GM23338 (cell line): ENCODE measurements at regions not wholly inside any gene's neighbourhood (a gene's known extent, or its start where the extent isn't known, plus 50 kb on each side); places are given as distances from the start of the nearest gene placed in this dataset.

Experiments used
- ATAC-seq: fragments of 200-7000 bp; cut with Tn5 transposase; 3 replicates; pipeline ENCODE4 v1.9.1; 2020
- DNase-seq: peaks from one replicate; pipeline ENCODE4 v3.0.0-alpha.2; 2015; ENCODE audit warnings: low spot score
- H2AFZ ChIP-seq: fragments of 200-600 bp; sonication (generic); 2 replicates; pipeline ENCODE4 v1.8.0; 2016; ENCODE audit warnings: antibody characterized with exemption, mild to moderate bottlenecking, moderate library complexity
- H3F3A ChIP-seq: fragments of 200-600 bp; sonication (generic); replicated peaks from 2 replicates; pipeline ENCODE4 v1.8.0; 2017; ENCODE audit warnings: antibody characterized with exemption, mixed run types, low read depth
- H3K27ac ChIP-seq: fragments of 200-600 bp; sonication (generic); 2 replicates; pipeline ENCODE4 v1.6.1; 2016; ENCODE audit warnings: low read depth
- H3K27me3 ChIP-seq: fragments of 200-600 bp; sonication (generic); 2 replicates; pipeline ENCODE4 v1.8.0; 2016; ENCODE audit warnings: mild to moderate bottlenecking, mixed run types, moderate library complexity; ENCODE audit not compliant: insufficient read depth
- H3K36me3 ChIP-seq: fragments of 200-600 bp; sonication (generic); 2 replicates; pipeline ENCODE4 v1.8.0; 2016; ENCODE audit warnings: mild to moderate bottlenecking; ENCODE audit not compliant: insufficient read depth
- H3K4me1 ChIP-seq: fragments of 200-600 bp; sonication (generic); 2 replicates; pipeline ENCODE4 v1.8.0; 2016; ENCODE audit warnings: mild to moderate bottlenecking, moderate library complexity; ENCODE audit not compliant: insufficient read depth
- H3K4me2 ChIP-seq: fragments of 200-600 bp; sonication (generic); 2 replicates; pipeline ENCODE4 v1.7.1; 2017; ENCODE audit warnings: mixed run types
- H3K4me3 ChIP-seq: fragments of 200-600 bp; sonication (generic); 2 replicates; pipeline ENCODE4 v1.6.1; 2016; ENCODE audit warnings: mixed run types
- H3K79me2 ChIP-seq: fragments of 200-600 bp; sonication (generic); replicated peaks from 2 replicates; pipeline ENCODE4 v1.8.0; 2017; ENCODE audit warnings: mild to moderate bottlenecking; ENCODE audit not compliant: insufficient read depth
- H3K9me2 ChIP-seq: fragments of 200-600 bp; sonication (generic); 2 replicates; pipeline ENCODE4 v1.8.0; 2017; ENCODE audit not compliant: insufficient read depth
- H4K20me1 ChIP-seq: fragments of 200-600 bp; sonication (generic); replicated peaks from 2 replicates; pipeline ENCODE4 v1.8.0; 2017; ENCODE audit warnings: mild to moderate bottlenecking; ENCODE audit not compliant: insufficient read depth
- H3K27ac Mint-ChIP-seq: 2 replicates; pipeline ENCODE4 v1.8.0; 2020; ENCODE audit warnings: inconsistent platforms, mild to moderate bottlenecking, moderate library complexity, mixed read lengths
- H3K27me3 Mint-ChIP-seq: 3 replicates; pipeline ENCODE4 v1.8.0; 2022; ENCODE audit warnings: low read depth, mild to moderate bottlenecking, moderate library complexity, mixed read lengths, inconsistent platforms; ENCODE audit not compliant: insufficient read depth, poor library complexity
- H3K36me3 Mint-ChIP-seq: 3 replicates; pipeline ENCODE4 v1.8.0; 2021; ENCODE audit warnings: low read depth, mild to moderate bottlenecking, inconsistent platforms, moderate library complexity, mixed read lengths
- H3K4me1 Mint-ChIP-seq: 3 replicates; pipeline ENCODE4 v1.8.0; 2020; ENCODE audit warnings: mild to moderate bottlenecking, inconsistent platforms, mixed read lengths
- H3K4me3 Mint-ChIP-seq: 3 replicates; pipeline ENCODE4 v1.8.0; 2021; ENCODE audit warnings: moderate library complexity, mild to moderate bottlenecking, inconsistent platforms, mixed read lengths
- H3K9me3 Mint-ChIP-seq: 3 replicates; pipeline ENCODE4 v1.8.0; 2020; ENCODE audit warnings: moderate library complexity, mild to moderate bottlenecking, inconsistent platforms, mixed read lengths
- CREB1 ChIP-seq: fragments of 250-450 bp; sonication (Bioruptor Pico); IDR thresholded peaks from 2 replicates; pipeline ENCODE4 v1.5.0; 2020; ENCODE audit warnings: low read depth, mild to moderate bottlenecking, moderate library complexity
- CTCF ChIP-seq, 2 experiments: fragments of 200-600 bp in 1 of 2; sonication (generic) in 1 of 2; conservative IDR thresholded peaks; 2 replicates each; pipeline versions ENCODE4 v1.5.1 to v1.6.1; 2016 to 2017; ENCODE audit warnings: antibody characterized with exemption in 2 of 2, low read depth in 2 of 2, mild to moderate bottlenecking in 2 of 2, moderate library complexity in 1 of 2
- EZH2 ChIP-seq: fragments of 200-600 bp; sonication (generic); IDR thresholded peaks from one replicate; pipeline ENCODE4 v1.8.0; 2017; ENCODE audit warnings: antibody characterized with exemption, mild to moderate bottlenecking, low read depth; ENCODE audit not compliant: unreplicated experiment
- EZH2phosphoT487 ChIP-seq: fragments of 200-600 bp; sonication (generic); IDR thresholded peaks from one replicate; pipeline ENCODE4 v1.8.1; 2018; ENCODE audit warnings: antibody characterized with exemption; ENCODE audit not compliant: unreplicated experiment
- NANOG ChIP-seq: IDR thresholded peaks from 2 replicates; pipeline ENCODE4 v1.6.1; 2016; ENCODE audit warnings: antibody characterized with exemption, borderline replicate concordance
- POLR2AphosphoS5 ChIP-seq: IDR thresholded peaks from 2 replicates; pipeline ENCODE4 v1.6.1; 2016; ENCODE audit warnings: antibody characterized with exemption, low read depth
- REST ChIP-seq: IDR thresholded peaks from one replicate; pipeline ENCODE4 v1.6.1; 2018; ENCODE audit warnings: antibody characterized with exemption; ENCODE audit not compliant: unreplicated experiment
- STAT1 ChIP-seq: IDR thresholded peaks from one replicate; pipeline ENCODE4 v1.6.1; 2016; ENCODE audit warnings: antibody characterized with exemption; ENCODE audit not compliant: unreplicated experiment
- ZNF331 ChIP-seq: fragments of 250-450 bp; sonication (Bioruptor Pico); IDR thresholded peaks from 2 replicates; pipeline ENCODE4 v1.5.0; 2020; ENCODE audit warnings: low read depth, mild to moderate bottlenecking, moderate library complexity
- TF ChIP-seq, protein P1 (sequence below): fragments of 250-450 bp; sonication (Bioruptor Pico); IDR thresholded peaks from 2 replicates; pipeline ENCODE4 v1.5.0; 2020; ENCODE audit warnings: mild to moderate bottlenecking, moderate library complexity

DNA sequence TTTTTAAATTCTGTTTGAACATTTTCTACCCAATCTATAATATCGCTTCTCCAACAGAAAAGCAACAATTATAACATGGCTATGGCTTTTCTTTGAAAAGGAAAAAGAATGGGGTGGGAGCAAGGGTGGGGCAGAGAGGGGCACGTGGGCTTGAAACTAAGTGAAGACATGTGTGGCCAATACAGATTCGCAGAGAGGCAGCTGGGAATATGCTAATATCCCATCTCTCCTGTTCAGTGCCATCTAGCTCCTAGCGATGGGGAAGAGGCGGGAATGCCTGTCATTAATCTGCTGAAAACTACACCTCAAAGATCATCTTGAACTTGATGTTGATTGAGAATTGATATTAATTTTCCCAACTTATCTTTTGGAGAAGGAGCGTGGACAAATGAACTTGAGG, 65.5 kb upstream of the ITGA6 start:
- Histone ChIP-seq H3K36me3 (no peaks in the 10 kb centered on the region), H3K4me1 (no peaks in the 10 kb centered on the region)
- no peak overlapping the region for H3K4me3 Mint-ChIP-seq

DNA sequence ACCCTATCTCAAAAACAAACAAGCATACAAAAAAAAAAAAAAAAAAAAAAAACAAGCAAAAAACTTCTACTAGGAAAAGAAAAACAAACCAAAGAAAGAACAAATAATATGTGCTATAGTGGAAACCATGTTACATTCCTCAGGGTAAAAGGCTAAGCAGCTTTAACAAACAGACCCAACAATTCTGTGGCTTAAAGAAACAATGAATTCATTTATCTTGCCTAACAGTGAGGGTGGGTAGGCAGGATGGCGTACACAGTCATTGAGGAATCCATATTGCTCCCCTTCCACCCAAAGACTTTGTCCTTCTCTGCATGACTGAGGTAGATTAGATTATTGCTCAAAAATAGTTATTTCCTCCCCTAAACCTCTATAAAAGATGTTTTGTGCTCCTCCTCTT, 63.1 kb upstream of the ITGA6 start:
- Mint-ChIP-seq H3K36me3 (peaks cover 10% of the 10 kb centered on the region; the same call in 2 of the 3 replicates), H3K27me3 (peaks cover 10% of the 10 kb centered on the region), H3K9me3 (peaks cover 14% of the 10 kb centered on the region), H3K4me3 (no peak overlapping the region), H3K4me1 (no peaks in the 10 kb centered on the region; the same call in 2 of the 3 replicates), H3K27ac (no peak overlapping the region)
- Histone ChIP-seq H3F3A (no peaks in the 10 kb centered on the region), H2AFZ (peak overlapping the region; percentile 74; the same call in 1 of the 2 replicates), H3K4me1 (no peaks in the 10 kb centered on the region), H3K9me2 (peaks cover 9% of the 10 kb centered on the region; the same call in 1 of the 2 replicates), H3K27ac (no peak overlapping the region), H3K4me3 (no peak overlapping the region), H3K79me2 (no peaks in the 10 kb centered on the region), H4K20me1 (no peaks in the 10 kb centered on the region), H3K4me2 (no peak overlapping the region), H3K27me3 (no peaks in the 10 kb centered on the region), H3K36me3 (no peaks in the 10 kb centered on the region; the same call in 1 of the 2 replicates)
- no peak for ATAC-seq
- TF ChIP-seq NANOG, result no peak
- TF ChIP-seq EZH2, result no peak
- no peak for TF ChIP-seq STAT1
- TF ChIP-seq CTCF (conservative IDR thresholded peaks at IDR 0.05; ENCODE audit: low read depth in 2 of 2), result no peak
- TF ChIP-seq EZH2phosphoT487, result no peak
- TF ChIP-seq REST, result no peak
- no peak for TF ChIP-seq CREB1 (CRISPR knock-in tag)
- TF ChIP-seq, protein P1, sequence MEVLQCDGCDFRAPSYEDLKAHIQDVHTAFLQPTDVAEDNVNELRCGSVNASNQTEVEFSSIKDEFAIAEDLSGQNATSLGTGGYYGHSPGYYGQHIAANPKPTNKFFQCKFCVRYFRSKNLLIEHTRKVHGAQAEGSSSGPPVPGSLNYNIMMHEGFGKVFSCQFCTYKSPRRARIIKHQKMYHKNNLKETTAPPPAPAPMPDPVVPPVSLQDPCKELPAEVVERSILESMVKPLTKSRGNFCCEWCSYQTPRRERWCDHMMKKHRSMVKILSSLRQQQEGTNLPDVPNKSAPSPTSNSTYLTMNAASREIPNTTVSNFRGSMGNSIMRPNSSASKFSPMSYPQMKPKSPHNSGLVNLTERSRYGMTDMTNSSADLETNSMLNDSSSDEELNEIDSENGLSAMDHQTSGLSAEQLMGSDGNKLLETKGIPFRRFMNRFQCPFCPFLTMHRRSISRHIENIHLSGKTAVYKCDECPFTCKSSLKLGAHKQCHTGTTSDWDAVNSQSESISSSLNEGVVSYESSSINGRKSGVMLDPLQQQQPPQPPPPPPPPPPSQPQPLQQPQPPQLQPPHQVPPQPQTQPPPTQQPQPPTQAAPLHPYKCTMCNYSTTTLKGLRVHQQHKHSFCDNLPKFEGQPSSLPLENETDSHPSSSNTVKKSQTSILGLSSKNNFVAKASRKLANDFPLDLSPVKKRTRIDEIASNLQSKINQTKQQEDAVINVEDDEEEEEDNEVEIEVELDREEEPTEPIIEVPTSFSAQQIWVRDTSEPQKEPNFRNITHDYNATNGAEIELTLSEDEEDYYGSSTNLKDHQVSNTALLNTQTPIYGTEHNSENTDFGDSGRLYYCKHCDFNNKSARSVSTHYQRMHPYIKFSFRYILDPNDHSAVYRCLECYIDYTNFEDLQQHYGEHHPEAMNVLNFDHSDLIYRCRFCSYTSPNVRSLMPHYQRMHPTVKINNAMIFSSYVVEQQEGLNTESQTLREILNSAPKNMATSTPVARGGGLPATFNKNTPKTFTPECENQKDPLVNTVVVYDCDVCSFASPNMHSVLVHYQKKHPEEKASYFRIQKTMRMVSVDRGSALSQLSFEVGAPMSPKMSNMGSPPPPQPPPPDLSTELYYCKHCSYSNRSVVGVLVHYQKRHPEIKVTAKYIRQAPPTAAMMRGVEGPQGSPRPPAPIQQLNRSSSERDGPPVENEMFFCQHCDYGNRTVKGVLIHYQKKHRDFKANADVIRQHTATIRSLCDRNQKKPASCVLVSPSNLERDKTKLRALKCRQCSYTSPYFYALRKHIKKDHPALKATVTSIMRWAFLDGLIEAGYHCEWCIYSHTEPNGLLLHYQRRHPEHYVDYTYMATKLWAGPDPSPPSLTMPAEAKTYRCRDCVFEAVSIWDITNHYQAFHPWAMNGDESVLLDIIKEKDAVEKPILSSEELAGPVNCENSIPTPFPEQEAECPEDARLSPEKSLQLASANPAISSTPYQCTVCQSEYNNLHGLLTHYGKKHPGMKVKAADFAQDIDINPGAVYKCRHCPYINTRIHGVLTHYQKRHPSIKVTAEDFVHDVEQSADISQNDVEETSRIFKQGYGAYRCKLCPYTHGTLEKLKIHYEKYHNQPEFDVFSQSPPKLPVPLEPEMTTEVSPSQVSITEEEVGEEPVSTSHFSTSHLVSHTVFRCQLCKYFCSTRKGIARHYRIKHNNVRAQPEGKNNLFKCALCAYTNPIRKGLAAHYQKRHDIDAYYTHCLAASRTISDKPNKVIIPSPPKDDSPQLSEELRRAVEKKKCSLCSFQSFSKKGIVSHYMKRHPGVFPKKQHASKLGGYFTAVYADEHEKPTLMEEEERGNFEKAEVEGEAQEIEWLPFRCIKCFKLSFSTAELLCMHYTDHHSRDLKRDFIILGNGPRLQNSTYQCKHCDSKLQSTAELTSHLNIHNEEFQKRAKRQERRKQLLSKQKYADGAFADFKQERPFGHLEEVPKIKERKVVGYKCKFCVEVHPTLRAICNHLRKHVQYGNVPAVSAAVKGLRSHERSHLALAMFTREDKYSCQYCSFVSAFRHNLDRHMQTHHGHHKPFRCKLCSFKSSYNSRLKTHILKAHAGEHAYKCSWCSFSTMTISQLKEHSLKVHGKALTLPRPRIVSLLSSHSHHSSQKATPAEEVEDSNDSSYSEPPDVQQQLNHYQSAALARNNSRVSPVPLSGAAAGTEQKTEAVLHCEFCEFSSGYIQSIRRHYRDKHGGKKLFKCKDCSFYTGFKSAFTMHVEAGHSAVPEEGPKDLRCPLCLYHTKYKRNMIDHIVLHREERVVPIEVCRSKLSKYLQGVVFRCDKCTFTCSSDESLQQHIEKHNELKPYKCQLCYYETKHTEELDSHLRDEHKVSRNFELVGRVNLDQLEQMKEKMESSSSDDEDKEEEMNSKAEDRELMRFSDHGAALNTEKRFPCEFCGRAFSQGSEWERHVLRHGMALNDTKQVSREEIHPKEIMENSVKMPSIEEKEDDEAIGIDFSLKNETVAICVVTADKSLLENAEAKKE (CRISPR knock-in tag), result no peak
- TF ChIP-seq POLR2AphosphoS5, result no peak
- no peak for DNase-seq

More for the DNA sequence above, 65.5 kb upstream of the ITGA6 start:
- Histone ChIP-seq H3K9me2 (peaks cover 14% of the 10 kb centered on the region), H4K20me1 (no peaks in the 10 kb centered on the region), H3K27me3 (no peaks in the 10 kb centered on the region), H2AFZ (no peak overlapping the region), H3F3A (no peaks in the 10 kb centered on the region), H3K27ac (no peak overlapping the region), H3K4me3 (no peak overlapping the region), H3K4me2 (no peak overlapping the region), H3K79me2 (no peaks in the 10 kb centered on the region)
- Mint-ChIP-seq H3K9me3 (peaks cover 2% of the 10 kb centered on the region; the same call in 2 of the 3 replicates), H3K27ac (no peak overlapping the region), H3K4me1 (no peaks in the 10 kb centered on the region; the same call in 2 of the 3 replicates), H3K36me3 (no peaks in the 10 kb centered on the region; the same call in 2 of the 3 replicates), H3K27me3 (peaks cover 7% of the 10 kb centered on the region)
- DNase-seq (no peak), ATAC-seq (no peak)
- TF ChIP-seq ZNF331 (CRISPR knock-in tag), result no peak
